Activated naive CD4-positive, alpha-beta T cell treated with anti-CD3 and anti-CD28 coated beads, Interleukin-2, amount 50 U/mL, for 24 hours (primary cell): ENCODE measurements at regions not wholly inside any gene's neighbourhood (a gene's known extent, or its start where the extent isn't known, plus 50 kb on each side); places are given as distances from the start of the nearest gene placed in this dataset.
"Not testable (repeated sequence)": the region's sequence is repeated elsewhere in the genome, so short reads cannot be mapped to it uniquely, and the experiment has no call there.

Experiments used
- H3K27ac Mint-ChIP-seq: one replicate; pipeline ENCODE4 v1.8.0; 2021; ENCODE audit warnings: mild to moderate bottlenecking, mixed read lengths
- H3K27me3 Mint-ChIP-seq: one replicate; pipeline ENCODE4 v1.8.0; 2021; ENCODE audit warnings: mixed read lengths
- H3K36me3 Mint-ChIP-seq: one replicate; pipeline ENCODE4 v1.8.0; 2021; ENCODE audit warnings: mixed read lengths
- H3K4me1 Mint-ChIP-seq: one replicate; pipeline ENCODE4 v1.8.0; 2021; ENCODE audit warnings: mixed read lengths
- H3K4me3 Mint-ChIP-seq: one replicate; pipeline ENCODE4 v1.8.0; 2021; ENCODE audit warnings: mild to moderate bottlenecking, mixed read lengths
- H3K9me3 Mint-ChIP-seq: one replicate; pipeline ENCODE4 v1.8.0; 2021; ENCODE audit warnings: mixed read lengths

GRCh38 chr4:55005910-55006309, 119.5 kb downstream of the KDR start:
- Mint-ChIP-seq H3K4me3 (no peak overlapping the region), H3K36me3 (no peaks in the 10 kb centered on the region), H3K9me3 (peaks cover 5% of the 10 kb centered on the region), H3K27me3 (peaks cover 7% of the 10 kb centered on the region), H3K27ac (no peak overlapping the region), H3K4me1 (no peaks in the 10 kb centered on the region)

- Mint-ChIP-seq H3K36me3 (no peaks in the 10 kb centered on the region), H3K27me3 (peaks cover 7% of the 10 kb centered on the region), H3K4me3 (no peak overlapping the region), H3K27ac (no peak overlapping the region), H3K9me3 (peaks cover 4% of the 10 kb centered on the region), H3K4me1 (no peaks in the 10 kb centered on the region)
Observed at GRCh38 chr4:55004831-55005230, 120.6 kb downstream of the KDR start.

GRCh38 chr4:55002431-55002830, 123.0 kb downstream of the KDR start:
- Mint-ChIP-seq H3K27ac (no peak overlapping the region), H3K9me3 (no peaks in the 10 kb centered on the region), H3K36me3 (no peaks in the 10 kb centered on the region)

GRCh38 chr4:55001538-55001937, 123.9 kb downstream of the KDR start:
- Mint-ChIP-seq H3K4me1 (no peaks in the 10 kb centered on the region), H3K9me3 (no peaks in the 10 kb centered on the region), H3K27ac (no peak overlapping the region), H3K4me3 (no peak overlapping the region), H3K36me3 (no peaks in the 10 kb centered on the region), H3K27me3 (peaks cover 15% of the 10 kb centered on the region)

More at GRCh38 chr4:55002431-55002830, 123.0 kb downstream of the KDR start:
- Mint-ChIP-seq H3K4me3 (no peak overlapping the region), H3K27me3 (peaks cover 15% of the 10 kb centered on the region), H3K4me1 (no peaks in the 10 kb centered on the region)

GRCh38 chr4:54999003-54999402, 126.4 kb downstream of the KDR start:
- Mint-ChIP-seq H3K9me3 (no peaks in the 10 kb centered on the region), H3K4me1 (no peaks in the 10 kb centered on the region), H3K36me3 (no peaks in the 10 kb centered on the region), H3K27ac (no peak overlapping the region), H3K27me3 (peaks cover 12% of the 10 kb centered on the region), H3K4me3 (no peak overlapping the region)

- not testable (repeated sequence) for H3K27ac Mint-ChIP-seq, H3K4me3 Mint-ChIP-seq, H3K4me1 Mint-ChIP-seq, H3K27me3 Mint-ChIP-seq, H3K36me3 Mint-ChIP-seq
- H3K9me3 Mint-ChIP-seq, result peaks cover 18% of the 10 kb centered on the region
Observed at GRCh38 chr4:54993473-54994026, 131.8 kb downstream of the KDR start.

GRCh38 chr4:54992266-54992665, 133.1 kb downstream of the KDR start:
- H3K27me3 Mint-ChIP-seq, result peaks cover 6% of the 10 kb centered on the region
- no peak overlapping the region for H3K4me3 Mint-ChIP-seq
- no peaks in the 10 kb centered on the region for H3K4me1 Mint-ChIP-seq
- peaks cover 7% of the 10 kb centered on the region for H3K36me3 Mint-ChIP-seq
- no peak overlapping the region for H3K27ac Mint-ChIP-seq
- peaks cover 23% of the 10 kb centered on the region for H3K9me3 Mint-ChIP-seq

- Mint-ChIP-seq H3K27me3 (peaks cover 6% of the 10 kb centered on the region), H3K4me3 (no peak overlapping the region), H3K9me3 (peaks cover 26% of the 10 kb centered on the region), H3K36me3 (peaks cover 7% of the 10 kb centered on the region), H3K4me1 (no peaks in the 10 kb centered on the region), H3K27ac (no peak overlapping the region)
Observed at GRCh38 chr4:54988655-54989054, 136.7 kb downstream of the KDR start.

GRCh38 chr4:54986095-54986846, 139.1 kb downstream of the KDR start:
- H3K27ac Mint-ChIP-seq, result no peak overlapping the region
- no peaks in the 10 kb centered on the region for H3K4me1 Mint-ChIP-seq
- peaks cover 6% of the 10 kb centered on the region for H3K27me3 Mint-ChIP-seq

GRCh38 chr4:54976682-54977081, 148.7 kb downstream of the KDR start:
- Mint-ChIP-seq H3K27me3 (peaks cover 13% of the 10 kb centered on the region), H3K27ac (no peak overlapping the region), H3K4me1 (no peaks in the 10 kb centered on the region), H3K36me3 (peaks cover 2% of the 10 kb centered on the region), H3K4me3 (no peak overlapping the region), H3K9me3 (peaks cover 10% of the 10 kb centered on the region)

More at GRCh38 chr4:54986095-54986846, 139.1 kb downstream of the KDR start:
- Mint-ChIP-seq H3K4me3 (no peak overlapping the region), H3K9me3 (peaks cover 26% of the 10 kb centered on the region), H3K36me3 (peaks cover 7% of the 10 kb centered on the region)

- Mint-ChIP-seq H3K4me1 (no peaks in the 10 kb centered on the region), H3K9me3 (peaks cover 10% of the 10 kb centered on the region), H3K27me3 (peaks cover 13% of the 10 kb centered on the region), H3K36me3 (peaks cover 2% of the 10 kb centered on the region), H3K27ac (no peak overlapping the region), H3K4me3 (no peak overlapping the region)
Observed at GRCh38 chr4:54976031-54976430, 149.4 kb downstream of the KDR start.

- H3K4me3 Mint-ChIP-seq, result no peak overlapping the region
- no peaks in the 10 kb centered on the region for H3K9me3 Mint-ChIP-seq
- peaks cover 2% of the 10 kb centered on the region for H3K36me3 Mint-ChIP-seq
- no peak overlapping the region for H3K27ac Mint-ChIP-seq
- H3K27me3 Mint-ChIP-seq, result peaks cover 6% of the 10 kb centered on the region
- H3K4me1 Mint-ChIP-seq, result no peaks in the 10 kb centered on the region
Observed at GRCh38 chr4:54973784-54974183, 151.6 kb downstream of the KDR start.

GRCh38 chr4:54971474-54971950, 153.9 kb downstream of the KDR start:
- Mint-ChIP-seq H3K36me3 (peaks cover 2% of the 10 kb centered on the region), H3K4me3 (no peak overlapping the region), H3K27me3 (peaks cover 3% of the 10 kb centered on the region)

GRCh38 chr4:54967289-54967688, 158.1 kb downstream of the KDR start:
- Mint-ChIP-seq H3K4me1 (no peaks in the 10 kb centered on the region), H3K36me3 (peaks cover 2% of the 10 kb centered on the region), H3K4me3 (no peak overlapping the region), H3K27me3 (peaks cover 3% of the 10 kb centered on the region), H3K27ac (no peak overlapping the region), H3K9me3 (no peaks in the 10 kb centered on the region)

More at GRCh38 chr4:54971474-54971950, 153.9 kb downstream of the KDR start:
- Mint-ChIP-seq H3K4me1 (no peaks in the 10 kb centered on the region), H3K9me3 (no peaks in the 10 kb centered on the region), H3K27ac (no peak overlapping the region)

- H3K36me3 Mint-ChIP-seq, result no peaks in the 10 kb centered on the region
- no peaks in the 10 kb centered on the region for H3K9me3 Mint-ChIP-seq
- H3K27ac Mint-ChIP-seq, result no peak overlapping the region
Observed at GRCh38 chr4:54961357-54961975, 163.9 kb downstream of the KDR start.

GRCh38 chr4:54959651-54960116, 165.7 kb downstream of the KDR start:
- no peak overlapping the region for H3K4me3 Mint-ChIP-seq
- H3K36me3 Mint-ChIP-seq, result no peaks in the 10 kb centered on the region
- peaks cover 24% of the 10 kb centered on the region for H3K4me1 Mint-ChIP-seq
- no peaks in the 10 kb centered on the region for H3K9me3 Mint-ChIP-seq
- H3K27ac Mint-ChIP-seq, result no peak overlapping the region
- H3K27me3 Mint-ChIP-seq, result no peaks in the 10 kb centered on the region

More at GRCh38 chr4:54961357-54961975, 163.9 kb downstream of the KDR start:
- no peaks in the 10 kb centered on the region for H3K27me3 Mint-ChIP-seq
- H3K4me3 Mint-ChIP-seq, result no peak overlapping the region
- H3K4me1 Mint-ChIP-seq, result peaks cover 24% of the 10 kb centered on the region
